ENCODE measurements at regions not wholly inside any gene's neighbourhood (a gene's known extent, or its start where the extent isn't known, plus 50 kb on each side); places are given as distances from the start of the nearest gene placed in this dataset.

DNA sequence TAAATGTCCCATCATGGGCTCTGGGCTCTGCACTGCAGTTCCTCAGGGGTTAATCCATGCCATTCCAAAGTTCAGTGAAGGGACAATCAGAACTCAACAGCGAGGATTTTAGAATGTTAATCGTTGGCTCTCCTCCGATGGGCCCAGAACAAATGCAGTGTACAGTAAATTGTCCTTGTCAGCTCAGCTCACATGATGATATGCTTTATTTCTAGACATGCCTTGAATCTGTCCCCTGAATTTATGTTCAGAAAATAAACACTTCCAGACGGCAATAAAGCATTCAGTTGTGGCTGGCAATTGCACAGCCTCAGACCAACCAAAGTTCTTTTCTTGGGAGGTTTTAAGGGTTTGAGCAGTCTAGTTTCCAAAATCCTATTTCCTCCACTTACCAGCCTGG is 981.2 kb downstream of the BCL11A start:
- no peak for TF ChIP-seq POLR2A (IDR thresholded peaks at IDR 0.05)
- TF ChIP-seq CTCF (IDR thresholded peaks at IDR 0.05) = no peak

Measured in Peyer's patch (tissue), 4 donors.